T-helper 17 cell (primary cell): ENCODE measurements at regions not wholly inside any gene's neighbourhood (a gene's known extent, or its start where the extent isn't known, plus 50 kb on each side); places are given as distances from the start of the nearest gene placed in this dataset.

ENCODE experiments used
- ATAC-seq: fragments of 150-1000 bp; cut with Tn5 transposase; 2 replicates; pipeline ENCODE4 v1.10.0; 2021; ENCODE audit warnings: mild to moderate bottlenecking, moderate library complexity
- DNase-seq, 3 donors: peaks; one replicate each; pipeline versions ENCODE4 v3.0.0 to v3.0.0-alpha.2; 2020 to 2021
- H3K9me3 ChIP-seq: one replicate; pipeline ENCODE4 v1.7.0; 2013; ENCODE audit warnings: low read length, mild to moderate bottlenecking; ENCODE audit not compliant: control insufficient read depth, poor library complexity, severe bottlenecking
- H3K27ac Mint-ChIP-seq: one replicate; pipeline ENCODE4 v1.8.0; 2022; ENCODE audit warnings: mild to moderate bottlenecking, moderate library complexity, mixed read lengths
- H3K27me3 Mint-ChIP-seq: one replicate; pipeline ENCODE4 v1.8.0; 2022; ENCODE audit warnings: mixed read lengths
- H3K36me3 Mint-ChIP-seq: one replicate; pipeline ENCODE4 v1.8.0; 2022; ENCODE audit warnings: low read depth, mixed read lengths
- H3K4me1 Mint-ChIP-seq: one replicate; pipeline ENCODE4 v1.8.0; 2022; ENCODE audit warnings: mild to moderate bottlenecking, mixed read lengths
- H3K4me3 Mint-ChIP-seq: one replicate; pipeline ENCODE4 v1.8.0; 2022; ENCODE audit warnings: mild to moderate bottlenecking, moderate library complexity, mixed read lengths

DNA sequence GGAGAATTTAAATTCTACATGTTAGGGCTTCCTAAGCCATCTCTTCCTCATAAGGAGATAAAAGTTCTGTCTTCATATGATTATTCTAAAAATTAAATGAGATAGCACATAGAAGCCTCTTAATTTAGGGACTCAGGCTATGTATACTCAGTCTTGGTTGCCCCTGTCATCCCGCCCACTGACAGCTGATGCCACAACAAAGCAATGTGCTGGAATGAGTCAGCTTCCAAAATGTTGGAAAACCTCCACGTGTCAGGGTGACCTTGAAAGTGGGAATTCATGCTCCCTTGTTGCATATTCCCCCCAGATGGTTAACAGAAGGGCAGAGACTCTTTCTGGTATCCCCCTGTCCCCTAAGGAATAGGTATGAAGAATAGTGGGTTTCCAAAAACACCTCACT, 238.0 kb upstream of the DDHD1 start:
- Mint-ChIP-seq H3K27me3 (no peaks in the 10 kb centered on the region), H3K27ac (no peak overlapping the region), H3K4me1 (no peaks in the 10 kb centered on the region), H3K4me3 (no peak overlapping the region), H3K36me3 (no peaks in the 10 kb centered on the region)
- DNase-seq (no peak), ATAC-seq (no peak)
- H3K9me3 ChIP-seq, result peaks cover 4% of the 10 kb centered on the region

DNA sequence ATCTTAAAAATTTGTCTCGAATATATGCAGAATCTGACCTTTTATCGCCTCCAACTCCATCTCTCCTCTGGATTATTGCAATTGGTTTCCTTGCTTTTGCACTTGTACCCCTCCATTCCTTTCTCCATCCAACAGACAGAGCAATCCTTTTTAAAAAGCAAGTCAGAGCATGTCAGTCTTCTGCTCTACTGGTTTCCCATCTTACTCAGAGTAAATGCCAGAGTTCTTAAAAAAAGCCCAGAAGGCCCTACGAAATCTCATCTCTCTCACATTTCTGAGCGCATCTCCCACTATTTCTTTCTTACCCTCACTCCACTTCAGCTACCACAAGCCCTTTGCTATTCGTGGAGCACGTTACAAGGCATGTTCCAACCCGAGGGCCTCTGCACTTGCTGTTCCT, 236.9 kb upstream of the DDHD1 start:
- Mint-ChIP-seq H3K4me3 (no peak overlapping the region), H3K36me3 (no peaks in the 10 kb centered on the region), H3K4me1 (no peaks in the 10 kb centered on the region), H3K27me3 (no peaks in the 10 kb centered on the region), H3K27ac (no peak overlapping the region)
- no peak for DNase-seq
- H3K9me3 ChIP-seq, result peaks cover under 1% of the 10 kb centered on the region
- no peak for ATAC-seq

DNA sequence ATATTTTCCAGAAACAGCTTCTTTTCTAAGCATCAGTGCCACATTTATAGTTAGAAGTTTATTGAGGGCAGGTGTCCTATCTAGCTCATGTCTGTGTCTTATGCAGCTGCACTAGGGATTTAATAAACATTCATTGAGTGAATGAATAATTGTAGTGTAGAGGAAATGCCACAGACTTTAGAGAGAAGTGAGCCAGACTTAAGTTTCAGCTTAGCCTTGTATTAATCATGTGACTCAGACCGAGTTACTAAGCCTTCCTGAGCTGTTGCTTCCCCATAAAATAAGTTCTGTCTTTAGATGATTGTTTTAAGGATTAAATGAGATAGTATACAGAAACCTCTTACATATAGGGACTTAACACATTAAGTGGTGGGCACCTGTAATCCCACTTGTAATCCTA, 236.1 kb upstream of the DDHD1 start:
- Mint-ChIP-seq H3K4me3 (no peak overlapping the region), H3K27ac (no peak overlapping the region), H3K36me3 (no peaks in the 10 kb centered on the region), H3K27me3 (no peaks in the 10 kb centered on the region), H3K4me1 (no peaks in the 10 kb centered on the region)
- ATAC-seq (no peak), DNase-seq (no peak)
- no peaks in the 10 kb centered on the region for H3K9me3 ChIP-seq

DNA sequence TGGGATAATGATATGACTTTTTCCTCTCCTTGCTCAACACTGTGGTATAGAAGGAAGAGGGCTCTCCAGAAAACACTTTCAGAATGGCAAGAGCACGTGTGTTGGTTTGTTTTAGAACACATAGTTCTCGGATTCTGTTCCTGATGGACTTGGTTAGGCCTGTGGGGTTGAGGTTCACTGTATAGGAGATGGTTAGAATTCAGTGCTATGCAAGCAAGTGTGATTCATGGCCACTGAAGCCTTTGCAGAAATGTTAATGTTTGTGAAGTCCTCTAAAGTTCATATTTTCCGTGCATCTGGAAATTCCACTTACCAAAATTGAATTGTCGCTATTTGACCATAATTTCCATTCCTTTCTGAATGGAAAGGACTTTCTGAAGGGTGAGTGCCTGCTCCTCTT, 233.2 kb upstream of the DDHD1 start:
- Mint-ChIP-seq H3K36me3 (no peaks in the 10 kb centered on the region), H3K4me1 (no peaks in the 10 kb centered on the region), H3K27ac (no peak overlapping the region), H3K4me3 (no peak overlapping the region), H3K27me3 (no peaks in the 10 kb centered on the region)
- DNase-seq (no peak), ATAC-seq (no peak)
- H3K9me3 ChIP-seq, result no peaks in the 10 kb centered on the region

DNA sequence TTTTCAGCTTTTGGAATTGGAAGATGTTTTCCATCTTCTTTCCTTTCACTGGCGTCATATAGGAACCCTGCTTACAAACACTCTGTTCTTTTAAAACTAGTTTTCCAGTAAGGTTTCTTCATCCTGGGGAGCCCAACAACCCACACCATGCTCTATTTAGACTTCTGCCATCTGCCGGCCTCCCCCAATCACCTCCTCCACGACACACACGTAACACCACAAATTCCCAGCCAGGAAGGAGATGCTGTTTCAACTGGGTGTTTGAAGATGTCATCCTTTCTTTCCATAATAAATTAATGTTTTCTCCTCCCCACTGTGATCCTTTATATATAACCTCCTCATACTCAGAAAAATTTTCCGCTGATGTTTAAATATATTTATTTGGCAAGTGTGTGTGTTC, 231.4 kb upstream of the DDHD1 start:
- ATAC-seq, result no peak
- Mint-ChIP-seq H3K4me1 (no peaks in the 10 kb centered on the region), H3K36me3 (no peaks in the 10 kb centered on the region), H3K27ac (no peak overlapping the region), H3K27me3 (no peaks in the 10 kb centered on the region), H3K4me3 (no peak overlapping the region)
- DNase-seq, result no peak
- H3K9me3 ChIP-seq, result no peaks in the 10 kb centered on the region

DNA sequence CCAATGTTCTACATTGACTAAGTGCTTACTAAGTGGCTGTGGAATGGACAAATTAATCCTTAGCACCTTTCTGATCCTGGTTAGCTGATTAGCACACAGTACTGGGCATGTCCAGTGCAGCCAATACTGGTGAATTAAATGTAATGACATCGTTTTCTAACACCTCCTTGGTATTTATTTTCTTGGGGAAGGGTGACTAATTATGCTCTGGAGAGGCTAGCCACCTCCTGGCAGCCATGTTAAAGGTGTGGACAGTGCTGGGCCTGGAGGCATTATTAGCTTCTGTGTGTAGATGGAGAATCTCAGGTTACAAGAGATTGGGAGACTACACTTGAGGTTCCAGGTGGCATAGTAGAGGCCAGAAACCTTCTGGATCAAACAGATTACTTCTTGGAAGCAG, 230.9 kb upstream of the DDHD1 start:
- Mint-ChIP-seq H3K4me3 (no peak overlapping the region), H3K36me3 (no peaks in the 10 kb centered on the region), H3K27me3 (no peaks in the 10 kb centered on the region), H3K27ac (no peak overlapping the region), H3K4me1 (no peaks in the 10 kb centered on the region)
- DNase-seq, result no peak
- no peak for ATAC-seq
- H3K9me3 ChIP-seq, result no peaks in the 10 kb centered on the region

DNA sequence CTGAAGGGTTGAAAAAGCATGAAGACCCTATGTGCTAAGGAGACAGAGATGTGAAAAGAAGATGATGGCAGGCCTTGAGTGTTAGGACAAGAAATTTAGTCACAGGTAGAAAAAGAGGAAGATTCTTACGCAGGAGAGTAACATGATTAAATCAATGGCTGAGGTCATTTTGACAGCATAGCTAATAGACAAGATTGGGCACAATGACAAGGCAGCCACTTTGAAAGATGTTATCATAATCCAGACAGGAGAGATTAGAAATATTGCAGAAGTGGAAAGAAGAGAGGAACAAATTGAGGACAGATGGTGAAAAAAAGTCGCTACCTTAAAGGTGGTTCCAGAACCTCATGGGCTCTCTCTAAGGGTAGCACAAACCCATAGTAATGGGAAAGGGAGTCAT, 228.8 kb upstream of the DDHD1 start:
- Mint-ChIP-seq H3K27ac (no peak overlapping the region), H3K4me1 (no peaks in the 10 kb centered on the region), H3K4me3 (no peak overlapping the region), H3K36me3 (no peaks in the 10 kb centered on the region), H3K27me3 (no peaks in the 10 kb centered on the region)
- ATAC-seq (no peak), DNase-seq (no peak)
- H3K9me3 ChIP-seq, result no peaks in the 10 kb centered on the region

DNA sequence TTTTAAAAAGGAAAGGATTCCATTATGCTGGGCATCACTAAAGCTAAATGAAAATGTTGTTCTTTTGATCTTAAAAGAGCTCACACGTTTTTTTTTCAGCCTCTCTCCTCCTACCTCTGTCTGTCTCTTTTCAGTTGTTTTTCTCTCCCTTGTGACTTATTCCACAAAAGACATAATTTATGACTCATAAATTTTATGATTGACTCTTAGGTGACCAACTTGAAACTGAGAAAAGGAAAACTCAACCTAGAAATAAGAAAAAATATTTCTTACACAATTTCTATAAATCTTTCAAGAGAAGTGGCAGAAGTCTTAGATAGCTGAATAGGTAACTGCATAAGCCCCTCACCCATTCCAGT, 227.7 kb upstream of the DDHD1 start:
- no peak for DNase-seq
- H3K4me1 Mint-ChIP-seq, result no peaks in the 10 kb centered on the region
- H3K27ac Mint-ChIP-seq, result no peak overlapping the region
- H3K9me3 ChIP-seq, result no peaks in the 10 kb centered on the region
- H3K36me3 Mint-ChIP-seq, result no peaks in the 10 kb centered on the region
- ATAC-seq, result no peak
- no peaks in the 10 kb centered on the region for H3K27me3 Mint-ChIP-seq
- H3K4me3 Mint-ChIP-seq, result no peak overlapping the region

DNA sequence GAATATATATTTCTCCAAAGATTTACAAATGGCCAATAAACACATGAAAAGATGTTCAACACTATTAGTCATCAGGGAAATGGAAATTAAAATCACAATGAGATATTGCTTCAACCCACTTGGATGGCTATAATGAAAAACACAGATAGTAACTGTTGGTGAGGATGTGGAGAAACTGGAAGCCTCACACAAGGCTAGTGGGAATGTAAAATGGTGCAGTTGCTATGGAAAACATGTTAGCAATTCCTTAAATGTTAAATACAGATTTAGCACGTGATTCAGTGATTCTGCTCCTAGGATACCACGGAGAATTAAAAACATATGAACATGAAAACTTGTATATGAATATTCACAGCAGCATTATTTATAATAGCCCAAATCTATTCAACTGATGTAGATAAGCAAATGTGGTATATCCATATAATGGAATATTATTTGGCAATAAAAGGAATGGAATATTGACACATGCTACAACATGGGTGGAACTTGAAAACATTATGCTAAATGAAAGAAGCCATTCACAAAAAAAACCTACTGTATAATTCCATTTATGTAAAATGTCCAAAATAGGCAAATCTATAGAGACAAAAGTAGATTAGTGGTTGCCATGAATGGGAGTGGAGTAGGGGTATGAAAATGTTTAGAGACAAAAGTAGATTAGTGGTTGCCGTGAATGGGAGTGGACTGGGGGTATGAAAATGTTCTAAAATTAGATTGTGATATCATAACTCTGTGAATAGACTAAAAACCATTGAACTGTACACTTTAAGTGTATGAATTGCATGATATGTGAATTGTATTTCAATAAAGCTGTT, 227.1 kb upstream of the DDHD1 start:
- H3K36me3 Mint-ChIP-seq, result no peaks in the 10 kb centered on the region
- H3K27me3 Mint-ChIP-seq, result no peaks in the 10 kb centered on the region
- no peak overlapping the region for H3K27ac Mint-ChIP-seq
- no peaks in the 10 kb centered on the region for H3K4me1 Mint-ChIP-seq
- no peaks in the 10 kb centered on the region for H3K9me3 ChIP-seq
- DNase-seq (no peak), ATAC-seq (no peak)
- H3K4me3 Mint-ChIP-seq, result no peak overlapping the region

DNA sequence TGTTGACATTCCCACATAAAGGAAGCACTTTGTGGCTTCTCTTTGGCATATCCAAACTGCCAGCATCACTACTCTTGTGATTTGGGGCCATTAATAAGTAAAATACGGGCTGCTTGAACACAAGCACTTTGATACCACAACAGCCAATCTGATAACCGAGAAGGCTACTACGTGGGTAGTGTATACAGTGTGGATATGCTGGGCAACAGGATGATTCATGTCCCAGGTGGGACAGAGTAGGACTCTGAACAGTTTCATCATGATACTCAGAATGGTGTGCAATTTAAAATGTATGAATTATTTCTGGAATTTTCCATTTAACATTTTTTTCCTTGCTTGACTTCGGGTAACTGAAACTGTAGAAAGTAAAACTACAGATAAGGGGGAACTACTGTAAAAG, 225.0 kb upstream of the DDHD1 start:
- no peaks in the 10 kb centered on the region for H3K9me3 ChIP-seq
- H3K4me1 Mint-ChIP-seq, result no peaks in the 10 kb centered on the region
- H3K27ac Mint-ChIP-seq, result no peak overlapping the region
- no peaks in the 10 kb centered on the region for H3K36me3 Mint-ChIP-seq
- H3K27me3 Mint-ChIP-seq, result no peaks in the 10 kb centered on the region
- ATAC-seq, result no peak
- no peak for DNase-seq
- H3K4me3 Mint-ChIP-seq, result no peak overlapping the region

DNA sequence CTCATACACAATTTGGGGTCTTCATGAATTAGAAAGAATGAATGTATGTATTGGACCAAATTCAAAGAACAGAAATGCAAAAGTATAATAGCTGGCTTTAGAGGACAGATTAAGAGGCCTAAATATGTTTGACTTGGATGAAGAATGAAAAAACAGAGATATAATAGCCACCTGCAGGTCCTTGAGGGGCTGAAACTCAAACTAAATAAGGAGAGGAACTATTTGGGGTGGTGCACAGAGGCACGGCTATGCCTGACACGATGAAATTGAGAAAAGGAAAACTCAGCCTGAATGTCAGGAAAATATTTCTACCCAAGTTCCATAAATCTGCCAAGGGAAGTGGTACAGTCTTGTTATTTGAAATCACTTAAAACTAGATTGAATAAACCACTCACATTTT, 222.9 kb upstream of the DDHD1 start:
- DNase-seq, result no peak
- Mint-ChIP-seq H3K36me3 (no peaks in the 10 kb centered on the region), H3K27me3 (no peaks in the 10 kb centered on the region), H3K27ac (no peak overlapping the region), H3K4me3 (no peak overlapping the region), H3K4me1 (no peaks in the 10 kb centered on the region)
- H3K9me3 ChIP-seq, result no peaks in the 10 kb centered on the region
- no peak for ATAC-seq

DNA sequence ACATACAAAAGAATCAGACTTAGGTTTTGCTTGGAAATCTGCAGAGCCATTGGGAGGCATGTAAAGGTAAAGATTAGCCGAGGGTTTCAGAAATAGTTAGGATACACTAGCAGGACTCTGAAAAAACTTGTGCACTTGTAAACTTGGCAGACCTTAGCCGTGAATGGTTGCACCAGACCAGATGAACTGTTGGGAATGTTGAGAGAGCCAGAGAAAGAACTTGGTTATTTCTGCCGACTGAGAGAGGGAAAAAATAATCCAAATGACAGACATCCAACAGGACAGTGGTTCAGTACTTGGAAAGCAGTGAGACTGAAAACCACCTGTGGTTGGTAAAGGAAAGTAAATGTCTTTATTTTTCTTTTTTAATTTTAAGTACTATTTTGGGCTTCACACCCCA, 222.5 kb upstream of the DDHD1 start:
- H3K27me3 Mint-ChIP-seq, result no peaks in the 10 kb centered on the region

DNA sequence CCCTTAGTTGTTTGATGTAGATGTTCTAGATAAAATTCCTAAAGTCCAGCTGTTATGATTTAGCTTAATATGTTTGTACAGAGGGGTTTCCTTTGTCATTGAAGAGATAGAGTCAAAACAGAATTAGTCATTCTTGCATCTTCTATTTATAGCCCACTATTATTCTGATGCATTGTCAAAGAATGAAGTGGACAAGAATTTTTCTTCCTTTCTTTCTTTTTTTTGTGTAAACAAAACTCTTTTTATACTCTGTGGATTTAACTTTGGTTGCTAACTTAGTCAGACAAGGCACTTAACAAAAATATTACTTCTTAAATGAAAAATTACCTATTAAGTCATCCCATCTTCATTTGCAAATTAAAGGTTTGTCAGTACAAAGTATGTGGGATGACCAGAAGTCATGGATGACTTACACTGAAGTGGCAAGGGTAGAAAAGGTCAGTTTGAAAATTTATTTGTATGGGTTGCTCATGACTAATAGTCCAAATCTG, 215.6 kb upstream of the DDHD1 start:
- H3K27ac Mint-ChIP-seq, result no peak overlapping the region
- no peak for DNase-seq
- no peaks in the 10 kb centered on the region for H3K27me3 Mint-ChIP-seq
- H3K4me1 Mint-ChIP-seq, result no peaks in the 10 kb centered on the region
- peaks cover 2% of the 10 kb centered on the region for H3K36me3 Mint-ChIP-seq
- no peak overlapping the region for H3K4me3 Mint-ChIP-seq
- ATAC-seq, result no peak
- H3K9me3 ChIP-seq, result no peaks in the 10 kb centered on the region

More for the DNA sequence above, 222.5 kb upstream of the DDHD1 start:
- H3K4me1 Mint-ChIP-seq, result no peaks in the 10 kb centered on the region
- ATAC-seq (no peak), DNase-seq (no peak)
- H3K36me3 Mint-ChIP-seq, result peaks cover 2% of the 10 kb centered on the region
- H3K9me3 ChIP-seq, result no peaks in the 10 kb centered on the region
- no peak overlapping the region for H3K4me3 Mint-ChIP-seq
- H3K27ac Mint-ChIP-seq, result no peak overlapping the region

DNA sequence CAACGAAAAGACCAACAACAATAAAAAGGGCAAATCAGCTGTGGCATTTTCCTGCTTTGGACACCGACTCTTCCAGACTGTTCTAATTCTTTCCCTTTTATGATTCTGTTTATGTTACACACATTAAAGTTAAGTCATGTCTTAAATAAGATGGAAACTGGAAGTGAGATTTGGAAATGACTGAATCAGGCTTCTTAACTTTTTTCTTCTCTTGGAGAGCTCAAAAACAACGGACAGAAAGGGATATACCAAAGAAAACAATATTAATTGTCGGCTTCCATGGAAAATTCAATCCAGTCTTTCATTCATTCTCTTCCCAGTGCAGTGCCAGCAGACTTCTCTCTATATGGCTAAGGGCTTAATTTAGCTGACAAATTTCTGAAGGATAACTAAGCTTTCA, 214.9 kb upstream of the DDHD1 start:
- DNase-seq, result no peak
- H3K27me3 Mint-ChIP-seq, result no peaks in the 10 kb centered on the region
- H3K9me3 ChIP-seq, result no peaks in the 10 kb centered on the region
- ATAC-seq, result no peak
- peaks cover 2% of the 10 kb centered on the region for H3K36me3 Mint-ChIP-seq
- no peaks in the 10 kb centered on the region for H3K4me1 Mint-ChIP-seq
- H3K27ac Mint-ChIP-seq, result no peak overlapping the region
- no peak overlapping the region for H3K4me3 Mint-ChIP-seq
